ENCODE measurements at regions not wholly inside any gene's neighbourhood (a gene's known extent, or its start where the extent isn't known, plus 50 kb on each side); places are given as distances from the start of the nearest gene placed in this dataset.

GRCh38 chr1:5565281-5566125, 426.7 kb downstream of the NPHP4 start:
- H3K9me3 Mint-ChIP-seq: peaks cover 59% of the 10 kb centered on the region
- H3K4me1 Mint-ChIP-seq (ENCODE audit: low read depth): no peaks in the 10 kb centered on the region
- no peak for TF ChIP-seq CTCF (IDR thresholded peaks at IDR 0.05)
- DNase-seq: no peak
- H3K27ac Mint-ChIP-seq: no peak overlapping the region
- no peak overlapping the region for H3K4me3 Mint-ChIP-seq
- no peaks in the 10 kb centered on the region for H3K27me3 Mint-ChIP-seq (ENCODE audit: insufficient read depth)
- H3K36me3 Mint-ChIP-seq (ENCODE audit: low read depth): no peaks in the 10 kb centered on the region

DNA sequence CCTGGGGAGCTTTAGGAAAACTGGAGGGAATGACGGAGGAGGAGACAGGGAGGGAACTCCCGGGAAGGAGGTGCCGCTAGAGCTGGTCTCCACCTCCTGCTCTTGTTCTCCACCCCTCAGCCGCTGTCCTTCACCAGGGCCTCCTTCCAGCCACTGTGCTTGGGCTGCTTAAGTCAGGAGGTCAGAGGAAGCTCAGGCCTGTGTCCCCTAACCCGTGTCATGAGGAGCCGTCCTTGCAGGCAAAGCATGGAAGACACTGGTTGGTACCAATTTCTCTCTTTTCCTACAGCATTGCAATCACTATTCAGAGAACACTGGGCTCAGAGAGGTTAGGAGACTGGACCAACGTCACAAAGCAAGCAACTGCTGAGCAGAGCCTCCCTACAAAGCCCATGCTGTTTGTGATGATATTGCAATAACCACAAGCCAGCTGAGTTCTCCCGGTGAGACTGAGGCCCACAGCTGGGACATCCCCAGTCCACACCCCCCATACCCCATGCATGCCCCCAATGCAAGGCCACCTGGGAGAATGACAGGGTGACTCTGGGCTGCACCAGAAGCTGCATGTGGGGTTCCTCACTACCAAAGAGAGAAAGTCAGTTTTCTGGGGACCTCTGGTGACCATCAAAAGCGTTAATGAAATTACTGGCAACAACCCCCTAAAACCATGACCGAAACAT, 427.5 kb downstream of the NPHP4 start:
- Mint-ChIP-seq H3K36me3 (ENCODE audit: low read depth) (no peaks in the 10 kb centered on the region), H3K4me1 (ENCODE audit: low read depth) (no peaks in the 10 kb centered on the region), H3K27ac (no peak overlapping the region), H3K27me3 (ENCODE audit: insufficient read depth) (no peaks in the 10 kb centered on the region), H3K4me3 (no peak overlapping the region), H3K9me3 (peaks cover 60% of the 10 kb centered on the region)
- DNase-seq: no peak
- TF ChIP-seq CTCF (IDR thresholded peaks at IDR 0.05): no peak

- Mint-ChIP-seq H3K4me1 (ENCODE audit: low read depth) (no peaks in the 10 kb centered on the region), H3K36me3 (ENCODE audit: low read depth) (no peaks in the 10 kb centered on the region)
Measured at GRCh38 chr1:5563861-5564577, 428.2 kb downstream of the NPHP4 start.

DNA sequence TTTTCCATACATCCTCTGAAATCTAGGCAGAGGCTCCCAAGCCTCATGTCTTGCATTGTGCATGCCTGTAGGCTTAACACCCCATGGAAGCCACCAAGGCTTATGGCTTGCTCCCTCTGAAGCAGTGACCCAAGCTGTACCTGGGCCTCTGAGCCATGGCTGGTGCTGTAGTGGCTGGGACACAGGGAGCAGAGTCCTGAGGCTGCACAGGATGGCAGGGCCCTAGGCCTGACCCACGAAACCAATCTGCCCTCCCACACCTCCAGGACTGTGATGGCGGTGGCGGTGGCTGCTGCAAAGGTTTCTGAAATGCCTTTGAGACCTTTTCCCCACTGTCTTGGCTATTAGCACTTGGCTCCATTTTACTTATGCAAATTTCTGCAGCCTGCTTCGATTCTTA, 429.5 kb downstream of the NPHP4 start:
- Mint-ChIP-seq H3K9me3 (peaks cover 66% of the 10 kb centered on the region), H3K27ac (no peak overlapping the region), H3K4me3 (no peak overlapping the region), H3K4me1 (ENCODE audit: low read depth) (no peaks in the 10 kb centered on the region), H3K36me3 (ENCODE audit: low read depth) (no peaks in the 10 kb centered on the region), H3K27me3 (ENCODE audit: insufficient read depth) (no peaks in the 10 kb centered on the region)
- TF ChIP-seq CTCF (IDR thresholded peaks at IDR 0.05): no peak
- no peak for DNase-seq

More at GRCh38 chr1:5563861-5564577, 428.2 kb downstream of the NPHP4 start:
- TF ChIP-seq CTCF (IDR thresholded peaks at IDR 0.05): no peak
- DNase-seq: no peak
- Mint-ChIP-seq H3K27ac (no peak overlapping the region), H3K27me3 (ENCODE audit: insufficient read depth) (no peaks in the 10 kb centered on the region), H3K9me3 (peaks cover 60% of the 10 kb centered on the region), H3K4me3 (no peak overlapping the region)

GRCh38 chr1:5562331-5562730, 429.9 kb downstream of the NPHP4 start:
- no peak for DNase-seq
- no peak for TF ChIP-seq CTCF (IDR thresholded peaks at IDR 0.05)
- H3K9me3 Mint-ChIP-seq: peaks cover 65% of the 10 kb centered on the region
- no peaks in the 10 kb centered on the region for H3K27me3 Mint-ChIP-seq (ENCODE audit: insufficient read depth)
- H3K27ac Mint-ChIP-seq: no peak overlapping the region
- H3K36me3 Mint-ChIP-seq (ENCODE audit: low read depth): no peaks in the 10 kb centered on the region
- H3K4me1 Mint-ChIP-seq (ENCODE audit: low read depth): no peaks in the 10 kb centered on the region
- H3K4me3 Mint-ChIP-seq: no peak overlapping the region
